GM12875 (cell line): ENCODE measurements at regions not wholly inside any gene's neighbourhood (a gene's known extent, or its start where the extent isn't known, plus 50 kb on each side); places are given as distances from the start of the nearest gene placed in this dataset.

ENCODE experiments used
- H3K4me3 ChIP-seq: one replicate; pipeline ENCODE4 v1.5.1; 2011; ENCODE audit warnings: low read depth, low read length, control low read depth
- CTCF ChIP-seq: IDR thresholded peaks from 2 replicates; pipeline ENCODE4 v1.5.1; 2011; ENCODE audit warnings: low read depth, mild to moderate bottlenecking, control low read depth, inconsistent platforms, low read length, moderate library complexity, borderline replicate concordance; ENCODE audit not compliant: insufficient read depth

- no peak overlapping the region for H3K4me3 ChIP-seq
- no peak for TF ChIP-seq CTCF
These were observed 58.7 kb upstream of the CHST1 start for GRCh38 chr11:45724153-45724552.

GRCh38 chr11:45723397-45723796 is 58.0 kb upstream of the CHST1 start:
- no peak overlapping the region for H3K4me3 ChIP-seq
- TF ChIP-seq CTCF, result no peak

- H3K4me3 ChIP-seq, result no peak overlapping the region
- TF ChIP-seq CTCF, result no peak
These were observed 56.7 kb upstream of the CHST1 start for GRCh38 chr11:45722144-45722543.

GRCh38 chr11:45717526-45717925 is 52.1 kb upstream of the CHST1 start:
- TF ChIP-seq CTCF, result no peak
- no peak overlapping the region for H3K4me3 ChIP-seq

GRCh38 chr11:45715418-45715817 is 50.0 kb upstream of the CHST1 start:
- no peak overlapping the region for H3K4me3 ChIP-seq
- TF ChIP-seq CTCF, result no peak
